Right atrium auricular region (tissue), 2 donors: ENCODE measurements at regions not wholly inside any gene's neighbourhood (a gene's known extent, or its start where the extent isn't known, plus 50 kb on each side); places are given as distances from the start of the nearest gene placed in this dataset.

Experiments
- DNase-seq: peaks from one replicate; pipeline ENCODE4 v3.0.0-alpha.2; 2019; ENCODE audit warnings: low spot score
- H3K27ac ChIP-seq, 2 donors: fragments of 200-600 bp; sonication (generic); 1 replicate in 1 of 2; 2 replicates in 1 of 2; pipeline ENCODE4 v1.5.1; 2016 to 2019
- H3K27me3 ChIP-seq, 2 donors: fragments of 200-600 bp; sonication (generic); one replicate each; pipeline versions ENCODE4 v1.5.1 to v1.6.0; 2017 to 2019
- H3K36me3 ChIP-seq: fragments of 200-600 bp; sonication (generic); one replicate; pipeline ENCODE4 v1.5.1; 2016
- H3K4me1 ChIP-seq, 2 donors: fragments of 200-600 bp; sonication (generic); one replicate each; pipeline versions ENCODE4 v1.5.1 to v1.6.0; 2017 to 2019
- H3K4me3 ChIP-seq, 2 donors: fragments of 200-600 bp; sonication (generic); 1 replicate in 1 of 2; 2 replicates in 1 of 2; pipeline ENCODE4 v1.5.1; 2017 to 2019; ENCODE audit warnings: mild to moderate bottlenecking in 1 of 2, moderate library complexity in 1 of 2
- H3K9me3 ChIP-seq, 2 donors: fragments of 200-600 bp; sonication (generic); one replicate each; pipeline ENCODE4 v1.5.1; 2019
- TF ChIP-seq, protein P1 (sequence below), 2 donors: fragments of 200-600 bp; sonication (generic); IDR thresholded peaks; one replicate each; pipeline ENCODE4 v1.5.1; 2019; ENCODE audit warnings: antibody characterized with exemption in 2 of 2

DNA sequence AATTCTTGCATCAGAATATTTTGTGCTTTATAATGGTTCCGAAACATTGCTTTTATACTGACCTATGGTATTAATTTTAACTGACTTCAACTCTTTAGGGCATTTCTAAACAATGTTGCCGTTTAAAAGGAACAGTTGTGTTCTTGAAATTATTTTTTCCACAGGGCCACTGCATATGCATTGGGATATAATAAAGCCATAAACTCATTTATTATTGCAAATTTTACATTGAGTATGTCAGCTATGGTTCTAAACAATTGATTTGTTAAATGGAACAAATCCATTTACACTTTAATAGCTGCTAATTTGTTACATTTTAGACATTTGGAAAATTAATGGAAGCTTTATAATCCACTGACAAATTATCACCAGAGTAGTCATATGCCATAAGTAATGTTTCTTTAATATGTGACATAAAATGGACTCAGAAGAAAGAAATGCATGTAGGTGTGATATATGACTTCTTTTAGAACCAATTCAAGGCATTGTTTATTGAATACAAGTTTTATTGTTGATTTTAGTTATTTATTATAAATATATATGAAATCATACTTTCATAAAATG lies 553.3 kb downstream of the TLL1 start:
- no peak overlapping the region for H3K4me3 ChIP-seq
- no peaks in the 10 kb centered on the region for H3K4me1 ChIP-seq
- TF ChIP-seq, protein P1, sequence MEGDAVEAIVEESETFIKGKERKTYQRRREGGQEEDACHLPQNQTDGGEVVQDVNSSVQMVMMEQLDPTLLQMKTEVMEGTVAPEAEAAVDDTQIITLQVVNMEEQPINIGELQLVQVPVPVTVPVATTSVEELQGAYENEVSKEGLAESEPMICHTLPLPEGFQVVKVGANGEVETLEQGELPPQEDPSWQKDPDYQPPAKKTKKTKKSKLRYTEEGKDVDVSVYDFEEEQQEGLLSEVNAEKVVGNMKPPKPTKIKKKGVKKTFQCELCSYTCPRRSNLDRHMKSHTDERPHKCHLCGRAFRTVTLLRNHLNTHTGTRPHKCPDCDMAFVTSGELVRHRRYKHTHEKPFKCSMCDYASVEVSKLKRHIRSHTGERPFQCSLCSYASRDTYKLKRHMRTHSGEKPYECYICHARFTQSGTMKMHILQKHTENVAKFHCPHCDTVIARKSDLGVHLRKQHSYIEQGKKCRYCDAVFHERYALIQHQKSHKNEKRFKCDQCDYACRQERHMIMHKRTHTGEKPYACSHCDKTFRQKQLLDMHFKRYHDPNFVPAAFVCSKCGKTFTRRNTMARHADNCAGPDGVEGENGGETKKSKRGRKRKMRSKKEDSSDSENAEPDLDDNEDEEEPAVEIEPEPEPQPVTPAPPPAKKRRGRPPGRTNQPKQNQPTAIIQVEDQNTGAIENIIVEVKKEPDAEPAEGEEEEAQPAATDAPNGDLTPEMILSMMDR (IDR thresholded peaks at IDR 0.05): no peak
- H3K36me3 ChIP-seq: no peaks in the 10 kb centered on the region
- H3K27ac ChIP-seq: no peak overlapping the region
- H3K9me3 ChIP-seq: no peaks in the 10 kb centered on the region
- no peaks in the 10 kb centered on the region for H3K27me3 ChIP-seq
- DNase-seq: no peak

DNA sequence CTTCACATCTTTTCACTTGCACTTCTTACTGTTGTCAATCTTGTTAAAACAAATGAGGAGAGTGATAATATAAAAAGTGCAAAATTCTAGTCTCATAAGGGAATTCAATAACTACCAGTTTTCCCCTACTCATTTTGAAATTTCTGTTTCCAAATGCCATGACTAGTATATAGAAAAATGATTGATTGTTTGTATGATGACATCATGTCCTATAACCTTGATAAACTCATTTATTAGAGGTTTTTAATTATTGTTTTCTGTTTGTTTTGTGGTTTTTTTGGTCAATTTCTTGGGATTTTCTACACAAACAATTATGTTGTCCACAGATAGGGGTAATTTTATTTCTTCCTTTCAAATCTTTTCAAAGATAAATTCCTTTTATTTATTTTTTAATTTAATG lies 559.1 kb downstream of the TLL1 start:
- TF ChIP-seq, protein P1 (IDR thresholded peaks at IDR 0.05): no peak
- Histone ChIP-seq H3K36me3 (no peaks in the 10 kb centered on the region), H3K4me3 (no peak overlapping the region), H3K4me1 (no peaks in the 10 kb centered on the region), H3K9me3 (no peaks in the 10 kb centered on the region), H3K27ac (no peak overlapping the region), H3K27me3 (no peaks in the 10 kb centered on the region)
- no peak for DNase-seq

DNA sequence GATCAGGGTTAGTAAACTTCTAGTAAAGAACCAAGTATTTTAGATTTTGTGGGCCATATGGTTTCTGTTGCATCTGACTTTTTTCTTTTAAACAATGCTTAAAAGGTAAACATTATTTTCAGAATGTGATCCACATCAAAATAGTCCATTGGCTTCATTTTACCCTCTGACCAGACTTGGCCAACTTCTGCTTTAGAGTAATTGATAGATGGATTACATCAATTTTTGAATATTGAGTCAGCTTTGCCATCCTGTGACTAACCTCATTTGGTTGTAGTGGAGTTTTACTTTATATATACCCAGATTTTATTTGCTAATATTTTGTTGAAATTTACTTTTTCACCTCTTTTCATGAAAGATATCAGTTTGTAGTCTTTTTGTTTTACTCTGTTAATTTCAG lies 559.8 kb downstream of the TLL1 start:
- Histone ChIP-seq H3K9me3 (no peaks in the 10 kb centered on the region), H3K4me3 (no peak overlapping the region), H3K4me1 (no peaks in the 10 kb centered on the region), H3K27ac (no peak overlapping the region), H3K27me3 (no peaks in the 10 kb centered on the region), H3K36me3 (no peaks in the 10 kb centered on the region)
- no peak for DNase-seq
- TF ChIP-seq, protein P1 (IDR thresholded peaks at IDR 0.05): no peak

DNA sequence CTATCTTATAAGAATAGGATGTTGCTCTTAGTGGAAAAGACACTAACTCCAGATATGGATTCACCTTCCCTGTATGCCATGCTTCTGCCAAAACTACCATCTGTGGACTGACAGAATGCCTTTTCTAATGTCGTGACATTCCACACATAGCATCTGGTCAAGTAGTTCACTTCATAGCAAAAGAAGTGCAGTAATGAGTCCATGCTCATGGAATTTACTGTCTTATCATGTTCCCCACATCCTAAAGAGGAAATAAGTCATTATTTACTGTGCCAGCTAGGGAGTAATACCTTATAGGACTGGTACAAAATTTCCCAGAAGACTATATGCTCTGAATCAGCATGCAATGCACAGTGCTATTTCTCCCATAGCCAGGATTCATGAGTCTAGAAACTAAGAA lies 562.4 kb downstream of the TLL1 start:
- DNase-seq: no peak
- no peak overlapping the region for H3K4me3 ChIP-seq
- no peak overlapping the region for H3K27ac ChIP-seq
- no peaks in the 10 kb centered on the region for H3K36me3 ChIP-seq
- no peaks in the 10 kb centered on the region for H3K27me3 ChIP-seq
- no peaks in the 10 kb centered on the region for H3K9me3 ChIP-seq
- TF ChIP-seq, protein P1 (IDR thresholded peaks at IDR 0.05): no peak
- H3K4me1 ChIP-seq: no peaks in the 10 kb centered on the region

DNA sequence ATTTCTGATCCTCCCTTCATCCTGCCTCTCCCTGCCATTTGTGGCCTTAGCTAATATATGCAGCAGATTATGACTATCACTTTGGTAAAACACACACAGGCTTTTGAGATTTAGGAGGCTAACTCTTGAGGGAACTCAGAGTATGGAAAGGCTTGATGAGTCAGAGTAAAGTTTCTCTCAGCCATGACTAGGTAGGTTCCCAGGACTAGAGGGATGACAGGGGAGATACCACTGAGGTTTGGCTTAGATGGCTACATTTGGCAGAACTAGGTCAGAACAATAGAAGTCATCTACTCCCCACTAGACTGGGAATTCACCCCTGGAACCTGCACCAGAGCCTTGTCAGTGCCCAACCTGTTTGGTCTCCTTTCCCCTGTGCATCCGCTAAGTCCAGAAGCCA lies 585.7 kb downstream of the TLL1 start:
- Histone ChIP-seq H3K4me1 (no peaks in the 10 kb centered on the region), H3K36me3 (no peaks in the 10 kb centered on the region), H3K9me3 (peaks cover 0 to 3% of the 10 kb centered on the region in 2 donors), H3K27ac (no peak overlapping the region), H3K4me3 (no peak overlapping the region), H3K27me3 (no peaks in the 10 kb centered on the region)
- TF ChIP-seq, protein P1 (IDR thresholded peaks at IDR 0.05): no peak
- DNase-seq: no peak

DNA sequence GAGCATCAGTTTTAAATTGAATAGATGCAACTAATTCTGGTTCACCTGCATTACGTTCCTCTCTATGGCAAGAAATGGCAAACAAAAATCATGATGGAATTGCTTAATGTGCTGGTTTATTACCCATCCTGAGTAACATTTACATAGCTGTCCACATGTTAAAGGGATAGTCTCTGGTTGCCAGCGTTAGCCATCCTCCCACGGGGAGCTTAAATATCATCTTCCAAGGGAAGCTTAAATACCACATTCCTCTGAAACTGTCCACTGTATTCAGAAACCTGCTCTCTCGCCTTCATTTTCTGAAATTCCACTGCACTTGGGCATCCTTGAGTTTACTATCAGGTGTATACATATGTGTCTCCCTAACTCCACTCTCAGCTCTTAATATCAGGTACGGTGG lies 586.6 kb downstream of the TLL1 start:
- H3K4me3 ChIP-seq: no peak overlapping the region
- H3K9me3 ChIP-seq: peaks cover 0 to 3% of the 10 kb centered on the region in 2 donors
- H3K27ac ChIP-seq: no peak overlapping the region
- DNase-seq: no peak
- H3K27me3 ChIP-seq: no peaks in the 10 kb centered on the region
- H3K36me3 ChIP-seq: no peaks in the 10 kb centered on the region
- TF ChIP-seq, protein P1 (IDR thresholded peaks at IDR 0.05): no peak
- no peaks in the 10 kb centered on the region for H3K4me1 ChIP-seq
